DMS 273 (cell line): ENCODE measurements at regions not wholly inside any gene's neighbourhood (a gene's known extent, or its start where the extent isn't known, plus 50 kb on each side); places are given as distances from the start of the nearest gene placed in this dataset.

Experiments
- DNase-seq: peaks from one replicate; lab custom pipeline; 2025; ENCODE audit not compliant: unreplicated experiment; lab: John Stamatoyannopoulos, UW

DNA sequence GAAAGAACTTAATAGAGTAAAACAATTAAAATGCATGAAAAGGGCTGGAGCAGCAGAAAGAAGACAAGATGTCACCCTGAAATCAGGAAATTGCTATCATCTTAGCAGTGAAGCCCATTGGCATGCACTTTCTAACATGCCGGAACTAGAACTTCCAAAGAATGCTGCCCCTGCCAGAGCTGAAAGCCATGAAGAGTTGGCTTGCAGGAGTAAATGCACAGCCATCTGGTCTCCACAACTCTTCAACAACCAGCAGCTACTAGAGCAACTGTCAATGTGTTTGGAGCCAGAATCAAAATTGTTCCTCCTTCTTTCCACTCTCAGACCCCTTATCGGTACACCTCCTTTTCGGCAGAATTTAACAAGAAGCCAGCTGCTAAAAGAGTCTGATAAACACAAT is 414.1 kb downstream of the KCNH5 start:
- peak; percentile 1 for DNase-seq

DNA sequence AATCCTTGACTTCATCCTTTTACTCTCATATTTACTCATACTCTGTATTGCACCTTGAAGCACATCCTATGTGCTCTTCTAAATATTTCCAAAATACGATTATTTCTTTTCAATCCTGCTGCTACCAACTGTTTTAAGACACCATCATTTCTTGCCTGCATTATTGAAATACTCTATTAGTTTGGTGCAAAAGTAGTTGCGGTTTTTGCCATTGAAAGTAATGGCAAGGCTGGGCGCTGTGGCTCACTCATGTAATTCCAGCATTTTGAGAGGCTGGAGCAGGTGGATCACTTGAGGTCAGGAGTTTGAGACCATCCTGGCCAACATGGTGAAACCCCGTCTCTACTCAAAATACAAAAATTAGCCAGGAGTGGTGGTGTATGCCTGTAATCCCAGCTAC is 412.5 kb downstream of the KCNH5 start:
- no peak for DNase-seq

- no peak for DNase-seq
Measured at GRCh38 chr14:62645649-62646048, 399.6 kb downstream of the KCNH5 start.
